ENCODE measurements at regions not wholly inside any gene's neighbourhood (a gene's known extent, or its start where the extent isn't known, plus 50 kb on each side); places are given as distances from the start of the nearest gene placed in this dataset.

- POLR2A ChIA-PET: no interaction called here
Measured at GRCh38 chr5:87828545-87829216, 416.0 kb upstream of the CCNH start.

GRCh38 chr5:87827539-87827938, 414.8 kb upstream of the CCNH start:
- DNase-seq (ENCODE audit: low read depth, low spot score): no peak
- ChIA-PET POLR2A (no interaction called here), CTCF (interaction anchor here (0.9 kb wide), 1 partner anchor 46 kb away, joined by 4 read pairs; no protein-coding TSS in a partner anchor)
- no peak for TF ChIP-seq CTCF (IDR thresholded peaks at IDR 0.05; ENCODE audit: insufficient read depth, low read length, missing control alignments)
- no peak overlapping the region for H3K4me3 ChIP-seq (ENCODE audit: low read depth, low read length)

More at GRCh38 chr5:87828545-87829216, 416.0 kb upstream of the CCNH start:
- DNase-seq (ENCODE audit: low read depth, low spot score): no peak
- no peak overlapping the region for H3K4me3 ChIP-seq (ENCODE audit: low read depth, low read length)
- CTCF ChIA-PET: no interaction called here
- TF ChIP-seq CTCF (IDR thresholded peaks at IDR 0.05; ENCODE audit: insufficient read depth, low read length, missing control alignments): no peak

- no peak overlapping the region for H3K4me3 ChIP-seq (ENCODE audit: low read depth, low read length)
- TF ChIP-seq CTCF (IDR thresholded peaks at IDR 0.05; ENCODE audit: insufficient read depth, low read length, missing control alignments): no peak
- POLR2A ChIA-PET: no interaction called here
- CTCF ChIA-PET: no interaction called here
- no peak for DNase-seq (ENCODE audit: low read depth, low spot score)
Measured at GRCh38 chr5:87826507-87826906, 413.8 kb upstream of the CCNH start.

- H3K4me3 ChIP-seq (ENCODE audit: low read depth, low read length): no peak overlapping the region
- no peak for TF ChIP-seq CTCF (IDR thresholded peaks at IDR 0.05; ENCODE audit: insufficient read depth, low read length, missing control alignments)
- DNase-seq (ENCODE audit: low read depth, low spot score): no peak
- ChIA-PET CTCF (no interaction called here), POLR2A (no interaction called here)
Measured at GRCh38 chr5:87825583-87825982, 412.9 kb upstream of the CCNH start.

- DNase-seq (ENCODE audit: low read depth, low spot score): no peak
- CTCF ChIA-PET: interaction anchor here (1.0 kb wide), 1 partner anchor 26 kb away, joined by 3 read pairs; no protein-coding TSS in a partner anchor
- H3K4me3 ChIP-seq (ENCODE audit: low read depth, low read length): no peak overlapping the region
- POLR2A ChIA-PET: no interaction called here
- no peak for TF ChIP-seq CTCF (IDR thresholded peaks at IDR 0.05; ENCODE audit: insufficient read depth, low read length, missing control alignments)
Measured at GRCh38 chr5:87807783-87808182, 395.1 kb upstream of the CCNH start.

GRCh38 chr5:87803352-87803751, 390.6 kb upstream of the CCNH start:
- DNase-seq (ENCODE audit: low read depth, low spot score): no peak
- no peak for TF ChIP-seq CTCF (IDR thresholded peaks at IDR 0.05; ENCODE audit: insufficient read depth, low read length, missing control alignments)
- ChIA-PET POLR2A (no interaction called here), CTCF (no interaction called here)
- no peak overlapping the region for H3K4me3 ChIP-seq (ENCODE audit: low read depth, low read length)
